ENCODE measurements at regions not wholly inside any gene's neighbourhood (a gene's known extent, or its start where the extent isn't known, plus 50 kb on each side); places are given as distances from the start of the nearest gene placed in this dataset.

GRCh38 chr10:63799521-63800300 is 278.5 kb downstream of the REEP3 start:
- no peak for TF ChIP-seq CTCF (IDR thresholded peaks at IDR 0.05; ENCODE audit: low read depth, low read length)
- TF ChIP-seq EZH2phosphoT487 (IDR thresholded peaks at IDR 0.05; ENCODE audit: low read depth), result no peak
